ENCODE measurements at regions not wholly inside any gene's neighbourhood (a gene's known extent, or its start where the extent isn't known, plus 50 kb on each side); places are given as distances from the start of the nearest gene placed in this dataset.
A peak's percentile ranks its signal among the peaks of the same experiment; 100 is the strongest.

- TF ChIP-seq CTCF (conservative IDR thresholded peaks at IDR 0.05; ENCODE audit: low read length) (peak; percentile 83), EZH2phosphoT487 (IDR thresholded peaks at IDR 0.05; ENCODE audit: borderline replicate concordance) (no peak)
Measured at GRCh38 chr2:84022810-84023431, 436.2 kb downstream of the SUCLG1 start.

Measured in Loucy (cell line).